A549 (cell line): ENCODE measurements at regions not wholly inside any gene's neighbourhood (a gene's known extent, or its start where the extent isn't known, plus 50 kb on each side); places are given as distances from the start of the nearest gene placed in this dataset.

Experiments
- ATAC-seq, 2 experiments: fragments of 200-7000 bp in 1 of 2; fragments of >200 bp in 1 of 2; cut with Nextera tagmentation in 1 of 2; cut with Tn5 transposase in 1 of 2; 3 replicates each; pipeline versions ENCODE4 v1.8.0 to v1.9.1; 2018 to 2020; ENCODE audit warnings: mild to moderate bottlenecking in 1 of 2, moderate library complexity in 1 of 2
- CTCF ChIA-PET: fragments of 300-600 bp; sonication (Branson Sonifier 250); formaldehyde crosslinking; extraction: SDS; loops from one replicate; lab custom pipeline; 2021; ENCODE audit warnings: antibody characterized with exemption, inconsistent platforms; lab: Yijun Ruan, JAX
- POLR2A ChIA-PET: fragments of 350-600 bp; formaldehyde crosslinking; extraction: SDS; loops from one replicate; lab custom pipeline; 2021; ENCODE audit warnings: antibody characterized with exemption, inconsistent platforms; lab: Yijun Ruan, JAX
- DNase-seq, 2 experiments: peaks; one replicate each; pipeline versions ENCODE4 v3.0.0 to v3.0.0-alpha.2; 2011 to 2016; ENCODE audit warnings: low read depth in 1 of 2, low spot score in 1 of 2
- FAIRE-seq: peaks from 2 replicates; lab custom pipeline; 2011; peaks lifted over from hg19 to GRCh38; lab: Jason Lieb, UNC
- H3K27ac ChIP-seq, 2 experiments: fragments of >200 bp; sonication (Bioruptor Twin); formaldehyde crosslinking; 3 replicates each; pipeline ENCODE4 v1.5.1; 2016 to 2017
- H3K4me1 ChIP-seq: fragments of >200 bp; sonication (Bioruptor Twin); formaldehyde crosslinking; 3 replicates; pipeline ENCODE4 v1.6.1; 2016
- H3K4me2 ChIP-seq: fragments of >200 bp; sonication (Bioruptor Twin); formaldehyde crosslinking; 3 replicates; pipeline ENCODE4 v1.6.1; 2016
- H3K4me3 ChIP-seq: fragments of >200 bp; sonication (Bioruptor Twin); formaldehyde crosslinking; 3 replicates; pipeline ENCODE4 v1.5.1; 2016
- H3K9me3 ChIP-seq: fragments of >200 bp; sonication (Bioruptor Twin); formaldehyde crosslinking; 3 replicates; pipeline ENCODE4 v1.6.1; 2016
- CBX8 ChIP-seq: fragments of 200-600 bp; sonication (generic); IDR thresholded peaks from 2 replicates; pipeline ENCODE4 v1.6.1; 2016
- EHMT2 ChIP-seq: fragments of 200-600 bp; sonication (generic); IDR thresholded peaks from 2 replicates; pipeline ENCODE4 v1.6.1; 2016; ENCODE audit warnings: antibody characterized with exemption, low read depth, mild to moderate bottlenecking, moderate library complexity
- HEYL ChIP-seq: fragments of 250-450 bp; sonication (Bioruptor Pico); IDR thresholded peaks from 2 replicates; pipeline ENCODE4 v1.8.0; 2021; ENCODE audit warnings: mild to moderate bottlenecking, moderate library complexity
- HOXA7 ChIP-seq: fragments of 250-450 bp; sonication (Bioruptor Pico); IDR thresholded peaks from 2 replicates; pipeline ENCODE4 v1.5.0; 2020; ENCODE audit warnings: mild to moderate bottlenecking, moderate library complexity
- HOXB13 ChIP-seq: fragments of 250-450 bp; sonication (Bioruptor Pico); IDR thresholded peaks from 2 replicates; pipeline ENCODE4 v1.5.0; 2020; ENCODE audit warnings: low read depth, mild to moderate bottlenecking, moderate library complexity
- HOXB5 ChIP-seq: fragments of 250-450 bp; sonication (Bioruptor Pico); IDR thresholded peaks from 2 replicates; pipeline ENCODE4 v1.5.0; 2020; ENCODE audit warnings: mild to moderate bottlenecking, moderate library complexity
- KDM5A ChIP-seq: fragments of 200-600 bp; sonication (generic); IDR thresholded peaks from 2 replicates; pipeline ENCODE4 v1.6.1; 2016; ENCODE audit warnings: antibody characterized with exemption, mild to moderate bottlenecking
- MAZ ChIP-seq: fragments of 150-350 bp; IDR thresholded peaks from 2 replicates; pipeline ENCODE4 v1.6.1; 2014; ENCODE audit warnings: antibody characterized with exemption, low read depth, low read length, borderline replicate concordance
- POLR2AphosphoS2 ChIP-seq: conservative IDR thresholded peaks from 2 replicates; pipeline ENCODE4 v1.6.1; 2012; ENCODE audit warnings: low read length, improper control_type of control experiment, inconsistent platforms
- RARB ChIP-seq: fragments of 250-450 bp; sonication (Bioruptor Pico); IDR thresholded peaks from 2 replicates; pipeline ENCODE4 v1.8.0; 2021; ENCODE audit warnings: mild to moderate bottlenecking, moderate library complexity
- RCOR1 ChIP-seq: fragments of 150-350 bp; IDR thresholded peaks from 2 replicates; pipeline ENCODE4 v1.6.1; 2014; ENCODE audit warnings: antibody characterized with exemption, low read length, low read depth
- TFCP2L1 ChIP-seq: fragments of 250-450 bp; sonication (Bioruptor Pico); IDR thresholded peaks from 2 replicates; pipeline ENCODE4 v1.5.0; 2021; ENCODE audit warnings: mild to moderate bottlenecking
- TP53 ChIP-seq: fragments of 250-450 bp; sonication (Bioruptor Pico); IDR thresholded peaks from 2 replicates; pipeline ENCODE4 v1.5.0; 2021; ENCODE audit warnings: mild to moderate bottlenecking, moderate library complexity
- ZFP36 ChIP-seq: fragments of 450-650 bp; IDR thresholded peaks from 2 replicates; pipeline ENCODE4 v1.6.1; 2014; ENCODE audit warnings: borderline replicate concordance; ENCODE audit not compliant: partially characterized antibody
- ZNF302 ChIP-seq: fragments of 250-450 bp; sonication (Bioruptor Pico); IDR thresholded peaks from 2 replicates; pipeline ENCODE4 v1.9.0; 2021; ENCODE audit warnings: inconsistent platforms, mild to moderate bottlenecking, moderate library complexity
- WGBS: methylation state at CpG from one replicate; pipeline ENCODE4 v1.1.6; 2017; ENCODE audit errors: missing lambda C conversion rate; 5-methylcytosine and 5-hydroxymethylcytosine counted together
- TF ChIP-seq, protein P1 (sequence below): fragments of 450-650 bp; IDR thresholded peaks from 2 replicates; pipeline ENCODE4 v1.6.1; 2014; ENCODE audit warnings: antibody characterized with exemption
- TF ChIP-seq, protein P2 (sequence below): fragments of >200 bp; sonication (Bioruptor Twin); formaldehyde crosslinking; IDR thresholded peaks from 3 replicates; pipeline ENCODE4 v1.6.1; 2016
- TF ChIP-seq, protein P3 (sequence below): fragments of 200-600 bp; sonication (generic); IDR thresholded peaks from 2 replicates; pipeline ENCODE4 v1.6.1; 2016; ENCODE audit warnings: antibody characterized with exemption, mild to moderate bottlenecking, moderate library complexity
- TF ChIP-seq, protein P4 (sequence below): fragments of 250-450 bp; sonication (Bioruptor Pico); IDR thresholded peaks from 2 replicates; pipeline ENCODE4 v1.5.0; 2021; ENCODE audit warnings: mild to moderate bottlenecking, moderate library complexity, borderline replicate concordance

DNA sequence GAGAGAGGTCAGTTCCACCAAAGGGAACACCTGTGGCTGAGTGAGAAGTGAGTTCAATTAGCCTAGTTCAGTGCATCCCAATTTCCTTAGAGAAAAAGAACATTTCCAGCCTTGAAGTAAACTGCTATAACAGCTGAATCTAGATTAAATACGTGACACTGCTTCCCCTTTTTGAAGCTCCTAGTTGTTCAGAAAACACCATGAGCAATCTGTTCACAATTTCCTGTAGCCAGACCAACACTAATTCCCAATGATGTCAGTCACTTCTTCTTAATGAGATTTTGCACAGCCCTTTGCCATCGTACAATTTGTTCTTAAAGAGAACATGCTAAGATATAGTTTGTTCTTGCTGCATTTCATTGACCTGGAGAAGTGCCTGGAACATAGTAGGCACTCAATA is 144.6 kb upstream of the EDNRA start:
- FAIRE-seq, result no peak
- H3K4me2 ChIP-seq, result no peak overlapping the region

DNA sequence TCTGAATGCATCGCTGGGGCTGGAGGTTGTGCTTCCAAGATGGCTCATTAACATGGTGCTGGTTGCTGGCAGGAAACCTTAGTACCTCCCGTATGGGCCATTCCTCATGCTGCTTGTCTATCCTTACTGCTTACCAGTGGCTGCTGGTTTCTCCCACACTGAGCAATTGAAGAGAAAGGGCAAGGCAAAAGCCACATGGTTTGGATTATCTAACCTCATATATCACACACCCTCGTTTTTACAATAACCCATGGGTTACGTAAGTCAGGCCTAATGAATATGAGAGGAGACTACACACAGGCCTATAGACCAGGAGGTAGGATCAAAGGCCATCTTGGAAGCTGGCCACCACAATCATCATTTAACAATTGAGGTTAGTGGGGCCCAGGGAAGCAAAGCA is 141.8 kb upstream of the EDNRA start:
- POLR2A ChIA-PET, result no interaction called here
- Histone ChIP-seq H3K27ac (no peak overlapping the region), H3K4me1 (no peaks in the 10 kb centered on the region), H3K4me2 (no peak overlapping the region), H3K9me3 (no peaks in the 10 kb centered on the region), H3K4me3 (no peak overlapping the region)
- no peak for FAIRE-seq
- no peak for TF ChIP-seq HOXB5 (CRISPR knock-in tag)
- TF ChIP-seq, protein P1, sequence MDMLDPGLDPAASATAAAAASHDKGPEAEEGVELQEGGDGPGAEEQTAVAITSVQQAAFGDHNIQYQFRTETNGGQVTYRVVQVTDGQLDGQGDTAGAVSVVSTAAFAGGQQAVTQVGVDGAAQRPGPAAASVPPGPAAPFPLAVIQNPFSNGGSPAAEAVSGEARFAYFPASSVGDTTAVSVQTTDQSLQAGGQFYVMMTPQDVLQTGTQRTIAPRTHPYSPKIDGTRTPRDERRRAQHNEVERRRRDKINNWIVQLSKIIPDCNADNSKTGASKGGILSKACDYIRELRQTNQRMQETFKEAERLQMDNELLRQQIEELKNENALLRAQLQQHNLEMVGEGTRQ, result no peak
- no peak for TF ChIP-seq RARB (CRISPR knock-in tag)
- no peak for TF ChIP-seq CBX8
- no peak for TF ChIP-seq TFCP2L1
- TF ChIP-seq ZNF302, result no peak
- TF ChIP-seq, protein P2, sequence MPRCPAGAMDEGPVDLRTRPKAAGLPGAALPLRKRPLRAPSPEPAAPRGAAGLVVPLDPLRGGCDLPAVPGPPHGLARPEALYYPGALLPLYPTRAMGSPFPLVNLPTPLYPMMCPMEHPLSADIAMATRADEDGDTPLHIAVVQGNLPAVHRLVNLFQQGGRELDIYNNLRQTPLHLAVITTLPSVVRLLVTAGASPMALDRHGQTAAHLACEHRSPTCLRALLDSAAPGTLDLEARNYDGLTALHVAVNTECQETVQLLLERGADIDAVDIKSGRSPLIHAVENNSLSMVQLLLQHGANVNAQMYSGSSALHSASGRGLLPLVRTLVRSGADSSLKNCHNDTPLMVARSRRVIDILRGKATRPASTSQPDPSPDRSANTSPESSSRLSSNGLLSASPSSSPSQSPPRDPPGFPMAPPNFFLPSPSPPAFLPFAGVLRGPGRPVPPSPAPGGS, result no peak
- no peak for TF ChIP-seq RCOR1
- no peak for TF ChIP-seq POLR2AphosphoS2
- TF ChIP-seq KDM5A, result no peak
- TF ChIP-seq HOXA7 (CRISPR knock-in tag), result no peak
- TF ChIP-seq, protein P3, sequence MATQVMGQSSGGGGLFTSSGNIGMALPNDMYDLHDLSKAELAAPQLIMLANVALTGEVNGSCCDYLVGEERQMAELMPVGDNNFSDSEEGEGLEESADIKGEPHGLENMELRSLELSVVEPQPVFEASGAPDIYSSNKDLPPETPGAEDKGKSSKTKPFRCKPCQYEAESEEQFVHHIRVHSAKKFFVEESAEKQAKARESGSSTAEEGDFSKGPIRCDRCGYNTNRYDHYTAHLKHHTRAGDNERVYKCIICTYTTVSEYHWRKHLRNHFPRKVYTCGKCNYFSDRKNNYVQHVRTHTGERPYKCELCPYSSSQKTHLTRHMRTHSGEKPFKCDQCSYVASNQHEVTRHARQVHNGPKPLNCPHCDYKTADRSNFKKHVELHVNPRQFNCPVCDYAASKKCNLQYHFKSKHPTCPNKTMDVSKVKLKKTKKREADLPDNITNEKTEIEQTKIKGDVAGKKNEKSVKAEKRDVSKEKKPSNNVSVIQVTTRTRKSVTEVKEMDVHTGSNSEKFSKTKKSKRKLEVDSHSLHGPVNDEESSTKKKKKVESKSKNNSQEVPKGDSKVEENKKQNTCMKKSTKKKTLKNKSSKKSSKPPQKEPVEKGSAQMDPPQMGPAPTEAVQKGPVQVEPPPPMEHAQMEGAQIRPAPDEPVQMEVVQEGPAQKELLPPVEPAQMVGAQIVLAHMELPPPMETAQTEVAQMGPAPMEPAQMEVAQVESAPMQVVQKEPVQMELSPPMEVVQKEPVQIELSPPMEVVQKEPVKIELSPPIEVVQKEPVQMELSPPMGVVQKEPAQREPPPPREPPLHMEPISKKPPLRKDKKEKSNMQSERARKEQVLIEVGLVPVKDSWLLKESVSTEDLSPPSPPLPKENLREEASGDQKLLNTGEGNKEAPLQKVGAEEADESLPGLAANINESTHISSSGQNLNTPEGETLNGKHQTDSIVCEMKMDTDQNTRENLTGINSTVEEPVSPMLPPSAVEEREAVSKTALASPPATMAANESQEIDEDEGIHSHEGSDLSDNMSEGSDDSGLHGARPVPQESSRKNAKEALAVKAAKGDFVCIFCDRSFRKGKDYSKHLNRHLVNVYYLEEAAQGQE, result no peak
- no peak for TF ChIP-seq TP53 (CRISPR knock-in tag)
- TF ChIP-seq, protein P4, sequence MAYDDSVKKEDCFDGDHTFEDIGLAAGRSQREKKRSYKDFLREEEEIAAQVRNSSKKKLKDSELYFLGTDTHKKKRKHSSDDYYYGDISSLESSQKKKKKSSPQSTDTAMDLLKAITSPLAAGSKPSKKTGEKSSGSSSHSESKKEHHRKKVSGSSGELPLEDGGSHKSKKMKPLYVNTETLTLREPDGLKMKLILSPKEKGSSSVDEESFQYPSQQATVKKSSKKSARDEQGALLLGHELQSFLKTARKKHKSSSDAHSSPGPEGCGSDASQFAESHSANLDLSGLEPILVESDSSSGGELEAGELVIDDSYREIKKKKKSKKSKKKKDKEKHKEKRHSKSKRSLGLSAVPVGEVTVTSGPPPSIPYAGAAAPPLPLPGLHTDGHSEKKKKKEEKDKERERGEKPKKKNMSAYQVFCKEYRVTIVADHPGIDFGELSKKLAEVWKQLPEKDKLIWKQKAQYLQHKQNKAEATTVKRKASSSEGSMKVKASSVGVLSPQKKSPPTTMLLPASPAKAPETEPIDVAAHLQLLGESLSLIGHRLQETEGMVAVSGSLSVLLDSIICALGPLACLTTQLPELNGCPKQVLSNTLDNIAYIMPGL (CRISPR knock-in tag), result no peak
- TF ChIP-seq ZFP36, result no peak
- no peak for TF ChIP-seq MAZ
- TF ChIP-seq EHMT2, result no peak
- WGBS, result 56% methylated on average over 4 of the region's 4 CpGs
- ATAC-seq, result no peak
- no peak for DNase-seq
- CTCF ChIA-PET, result no interaction called here

More for the DNA sequence above, 144.6 kb upstream of the EDNRA start:
- ATAC-seq, result no peak
- H3K4me1 ChIP-seq, result no peaks in the 10 kb centered on the region
- WGBS, result 59% methylated on average over 2 of the region's 2 CpGs
- ChIA-PET POLR2A (no interaction called here), CTCF (no interaction called here)
- DNase-seq, result no peak
- no peak overlapping the region for H3K4me3 ChIP-seq
- no peak overlapping the region for H3K27ac ChIP-seq
- TF ChIP-seq HEYL (no peak), HOXB13 (CRISPR knock-in tag) (no peak)
- no peaks in the 10 kb centered on the region for H3K9me3 ChIP-seq
